Thyroid gland (tissue), 4 donors: ENCODE measurements at regions not wholly inside any gene's neighbourhood (a gene's known extent, or its start where the extent isn't known, plus 50 kb on each side); places are given as distances from the start of the nearest gene placed in this dataset.

Experiments
- POLR2A ChIP-seq, 2 donors: fragments of 450-650 bp; IDR thresholded peaks; one replicate each; pipeline ENCODE4 v1.6.1; 2017; ENCODE audit warnings: antibody characterized with exemption in 2 of 2, mild to moderate bottlenecking in 2 of 2, moderate library complexity in 1 of 2
- TF ChIP-seq, protein P1 (sequence below), 6 experiments: fragments of 200-600 bp in 3 of 6; fragments of 450-650 bp in 3 of 6; sonication (generic) in 3 of 6; IDR thresholded peaks; one replicate each; pipeline ENCODE4 v1.5.1; 2016 to 2019; ENCODE audit warnings: antibody characterized with exemption in 6 of 6, mild to moderate bottlenecking in 2 of 6, inconsistent platforms in 1 of 6, moderate library complexity in 1 of 6

DNA sequence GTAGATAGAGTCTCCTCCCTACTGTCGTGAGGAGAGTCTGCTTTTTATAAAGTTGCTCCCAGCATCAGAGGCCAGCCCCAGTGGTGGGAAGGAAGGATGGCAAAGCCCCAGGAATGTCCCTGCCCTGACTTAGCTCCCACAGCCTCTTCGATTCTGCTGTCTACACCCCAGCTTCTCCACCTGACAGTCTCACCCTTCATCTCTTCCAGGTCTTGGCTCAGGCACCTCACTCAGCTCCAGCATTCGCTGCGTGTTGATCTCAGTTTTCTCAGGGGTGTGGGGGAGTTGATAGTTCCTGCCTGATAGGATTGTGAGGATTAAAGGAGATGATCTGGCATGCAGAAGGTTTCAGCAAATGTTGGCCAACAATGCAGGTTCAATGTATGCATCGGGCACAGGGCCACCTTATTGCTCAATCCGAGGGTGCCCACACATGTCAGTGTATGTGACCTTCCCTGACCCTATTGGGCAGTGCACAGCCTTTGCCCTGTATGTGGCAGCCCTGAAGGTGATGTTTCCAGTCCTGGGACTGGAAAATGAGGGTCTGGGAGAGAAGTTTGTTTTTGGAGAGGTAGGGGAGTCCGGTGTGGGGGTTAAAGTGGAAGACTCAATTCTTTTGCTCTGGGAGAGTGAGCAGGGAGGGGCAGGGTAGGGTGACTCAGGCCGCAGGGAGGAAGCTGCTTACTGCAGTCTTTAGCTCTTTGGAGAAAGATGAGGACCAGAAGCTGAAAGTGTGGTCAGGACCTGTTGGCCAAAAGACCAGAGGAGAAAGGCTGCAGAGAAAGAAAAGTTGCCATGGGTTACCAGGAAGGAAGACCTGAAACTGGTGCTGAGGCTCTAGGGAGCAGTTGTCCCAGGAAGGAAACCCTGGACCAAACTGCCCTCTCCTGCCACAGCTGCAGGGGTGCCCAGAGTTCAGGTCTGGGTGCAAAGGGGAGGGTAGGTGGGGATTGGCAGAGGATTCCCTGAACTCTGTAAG, 153.2 kb downstream of the MACROH2A1 start:
- TF ChIP-seq, protein P1, sequence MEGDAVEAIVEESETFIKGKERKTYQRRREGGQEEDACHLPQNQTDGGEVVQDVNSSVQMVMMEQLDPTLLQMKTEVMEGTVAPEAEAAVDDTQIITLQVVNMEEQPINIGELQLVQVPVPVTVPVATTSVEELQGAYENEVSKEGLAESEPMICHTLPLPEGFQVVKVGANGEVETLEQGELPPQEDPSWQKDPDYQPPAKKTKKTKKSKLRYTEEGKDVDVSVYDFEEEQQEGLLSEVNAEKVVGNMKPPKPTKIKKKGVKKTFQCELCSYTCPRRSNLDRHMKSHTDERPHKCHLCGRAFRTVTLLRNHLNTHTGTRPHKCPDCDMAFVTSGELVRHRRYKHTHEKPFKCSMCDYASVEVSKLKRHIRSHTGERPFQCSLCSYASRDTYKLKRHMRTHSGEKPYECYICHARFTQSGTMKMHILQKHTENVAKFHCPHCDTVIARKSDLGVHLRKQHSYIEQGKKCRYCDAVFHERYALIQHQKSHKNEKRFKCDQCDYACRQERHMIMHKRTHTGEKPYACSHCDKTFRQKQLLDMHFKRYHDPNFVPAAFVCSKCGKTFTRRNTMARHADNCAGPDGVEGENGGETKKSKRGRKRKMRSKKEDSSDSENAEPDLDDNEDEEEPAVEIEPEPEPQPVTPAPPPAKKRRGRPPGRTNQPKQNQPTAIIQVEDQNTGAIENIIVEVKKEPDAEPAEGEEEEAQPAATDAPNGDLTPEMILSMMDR (IDR thresholded peaks at IDR 0.05) = no peak
- TF ChIP-seq POLR2A (IDR thresholded peaks at IDR 0.05) = no peak
